ENCODE measurements at regions not wholly inside any gene's neighbourhood (a gene's known extent, or its start where the extent isn't known, plus 50 kb on each side); places are given as distances from the start of the nearest gene placed in this dataset.

DNA sequence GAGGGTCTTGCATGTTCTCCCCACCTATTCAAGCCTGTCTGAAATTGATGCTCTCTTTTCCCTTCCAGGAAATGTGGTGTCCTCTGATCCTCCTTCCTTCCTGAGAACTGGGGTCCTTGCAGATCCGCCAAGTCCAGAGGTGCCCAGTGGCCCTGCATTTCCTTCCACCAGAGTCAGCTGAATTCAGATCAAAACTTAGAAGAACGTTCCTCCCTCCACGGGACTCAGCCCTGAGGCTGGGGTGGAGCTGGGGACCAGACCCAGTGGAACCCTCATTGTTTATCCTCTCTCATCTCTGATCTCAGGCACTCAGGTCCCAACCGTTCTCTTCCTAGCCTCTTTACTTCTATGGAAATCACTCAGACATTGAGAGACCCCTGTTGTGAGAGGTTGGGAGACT, 477.3 kb downstream of the TSHZ3 start:
- H3K4me3 ChIP-seq (ENCODE audit: low read depth, low read length) = no peak overlapping the region
- no peak for DNase-seq (ENCODE audit: low read depth, low spot score)
- TF ChIP-seq CTCF (IDR thresholded peaks at IDR 0.05; ENCODE audit: low read depth, low read length) = no peak
- in situ Hi-C loops (cut with HindIII; ENCODE audit: low sequenced_read_pairs) = no loop called here

GRCh38 chr19:30870876-30871275, 478.4 kb downstream of the TSHZ3 start:
- no peak for DNase-seq (ENCODE audit: low read depth, low spot score)
- in situ Hi-C loops (cut with HindIII; ENCODE audit: low sequenced_read_pairs) = no loop called here
- TF ChIP-seq CTCF (IDR thresholded peaks at IDR 0.05; ENCODE audit: low read depth, low read length) = no peak
- no peak overlapping the region for H3K4me3 ChIP-seq (ENCODE audit: low read depth, low read length)

DNA sequence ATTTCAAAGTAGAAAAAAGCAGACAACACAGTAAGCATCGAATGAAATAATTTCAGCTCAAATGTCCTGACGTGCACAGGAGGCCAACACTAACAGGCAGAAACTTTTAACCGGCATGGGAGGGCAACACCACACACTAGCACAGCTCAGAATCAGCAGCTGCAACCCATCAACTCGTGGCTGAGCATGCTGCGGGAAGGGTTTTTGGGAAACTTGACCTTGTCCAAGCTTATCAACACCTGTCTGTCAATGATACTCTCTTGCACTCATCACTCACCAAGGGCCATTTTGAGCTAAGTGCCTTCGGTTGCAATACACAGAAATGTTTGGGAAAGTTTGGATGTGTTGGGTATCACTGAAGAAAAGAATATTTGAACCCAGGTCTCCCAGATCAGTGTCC, 483.7 kb downstream of the TSHZ3 start:
- in situ Hi-C loops (cut with HindIII; ENCODE audit: low sequenced_read_pairs) = no loop called here
- H3K4me3 ChIP-seq (ENCODE audit: low read depth, low read length) = no peak overlapping the region
- TF ChIP-seq CTCF (IDR thresholded peaks at IDR 0.05; ENCODE audit: low read depth, low read length) = no peak
- DNase-seq (ENCODE audit: low read depth, low spot score) = no peak

- H3K4me3 ChIP-seq (ENCODE audit: low read depth, low read length) = no peak overlapping the region
- no peak for DNase-seq (ENCODE audit: low read depth, low spot score)
- no peak for TF ChIP-seq CTCF (IDR thresholded peaks at IDR 0.05; ENCODE audit: low read depth, low read length)
- in situ Hi-C loops (cut with HindIII; ENCODE audit: low sequenced_read_pairs) = no loop called here
Observed at GRCh38 chr19:30864391-30865215, 484.6 kb downstream of the TSHZ3 start.

GRCh38 chr19:30862876-30863275, 486.4 kb downstream of the TSHZ3 start:
- no peak for DNase-seq (ENCODE audit: low read depth, low spot score)
- in situ Hi-C loops (cut with HindIII; ENCODE audit: low sequenced_read_pairs) = no loop called here
- H3K4me3 ChIP-seq (ENCODE audit: low read depth, low read length) = no peak overlapping the region
- TF ChIP-seq CTCF (IDR thresholded peaks at IDR 0.05; ENCODE audit: low read depth, low read length) = no peak

DNA sequence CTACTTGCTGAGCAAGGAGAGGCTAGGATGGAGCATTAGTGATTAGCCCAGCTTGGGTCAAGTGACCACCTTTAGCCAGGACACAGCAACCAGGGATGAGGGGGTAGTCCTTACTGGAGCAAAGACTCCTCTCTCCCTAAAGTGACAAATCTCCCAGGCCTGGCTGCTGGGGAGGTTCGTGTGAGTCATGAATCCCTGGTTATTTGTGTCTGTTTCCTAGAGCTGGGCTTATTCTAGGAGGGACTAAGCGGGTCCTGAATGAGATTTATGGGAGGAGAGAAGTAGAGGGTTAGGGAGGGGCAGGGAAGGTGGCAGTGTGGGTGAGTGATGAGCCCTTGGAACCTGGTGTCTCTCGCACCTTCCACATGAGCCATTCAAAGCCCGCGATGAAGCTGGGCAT, 487.3 kb downstream of the TSHZ3 start:
- in situ Hi-C loops (cut with HindIII; ENCODE audit: low sequenced_read_pairs) = no loop called here
- no peak for TF ChIP-seq CTCF (IDR thresholded peaks at IDR 0.05; ENCODE audit: low read depth, low read length)
- H3K4me3 ChIP-seq (ENCODE audit: low read depth, low read length) = no peak overlapping the region
- no peak for DNase-seq (ENCODE audit: low read depth, low spot score)

Measured in astrocyte of the spinal cord (primary cell).